Caco-2 (cell line): ENCODE measurements at regions not wholly inside any gene's neighbourhood (a gene's known extent, or its start where the extent isn't known, plus 50 kb on each side); places are given as distances from the start of the nearest gene placed in this dataset.

Experiments
- BruUV-seq: library from RNA; stranded (reverse); fragments of 400-500 nt; replicated peaks from 2 replicates; lab custom pipeline; 2021; lab: Mats Ljungman, UMichigan
- CTCF ChIA-PET: fragments of 300-600 bp; sonication (Branson Sonifier 250); formaldehyde crosslinking; loops from one replicate; lab custom pipeline; 2022; ENCODE audit warnings: antibody characterized with exemption; lab: Charles Lee
- POLR2A ChIA-PET: fragments of 300-600 bp; sonication (Branson Sonifier 250); formaldehyde crosslinking; loops from one replicate; lab custom pipeline; 2022; ENCODE audit warnings: antibody characterized with exemption; lab: Charles Lee
- DNase-seq, 2 experiments: peaks; one replicate each; pipeline versions ENCODE4 v3.0.0 to v3.0.0-alpha.2; 2020 to 2022
- H3K27me3 ChIP-seq: replicated peaks from 2 replicates; pipeline ENCODE4 v1.6.0; 2011; ENCODE audit warnings: low read length; ENCODE audit not compliant: control insufficient read depth, insufficient read depth
- H3K36me3 ChIP-seq: 2 replicates; pipeline ENCODE4 v1.5.1; 2011; ENCODE audit warnings: low read length; ENCODE audit not compliant: control insufficient read depth, insufficient read depth
- H3K4me1 ChIP-seq: fragments of 250-450 bp; sonication (Bioruptor Pico); 2 replicates; pipeline ENCODE4 v1.5.1; 2020; ENCODE audit warnings: mild to moderate bottlenecking
- H3K4me3 ChIP-seq: 2 replicates; pipeline ENCODE4 v1.5.1; 2011; ENCODE audit warnings: low read depth, mild to moderate bottlenecking, control low read depth, low read length
- H3K9me3 ChIP-seq: fragments of 250-450 bp; sonication (Bioruptor Pico); 2 replicates; pipeline ENCODE4 v1.5.1; 2020; ENCODE audit warnings: mild to moderate bottlenecking, moderate library complexity
- H3K27ac Mint-ChIP-seq: one replicate; pipeline ENCODE4 v1.8.0; 2022; ENCODE audit warnings: mixed read lengths; ENCODE audit not compliant: unreplicated experiment
- H3K27me3 Mint-ChIP-seq: one replicate; pipeline ENCODE4 v1.8.0; 2022; ENCODE audit warnings: mixed read lengths; ENCODE audit not compliant: insufficient read depth, unreplicated experiment
- H3K36me3 Mint-ChIP-seq: one replicate; pipeline ENCODE4 v1.8.0; 2022; ENCODE audit warnings: mild to moderate bottlenecking, mixed read lengths; ENCODE audit not compliant: insufficient read depth, unreplicated experiment
- H3K4me1 Mint-ChIP-seq: one replicate; pipeline ENCODE4 v1.8.0; 2022; ENCODE audit warnings: low read depth, mixed read lengths; ENCODE audit not compliant: unreplicated experiment
- H3K4me3 Mint-ChIP-seq: one replicate; pipeline ENCODE4 v1.8.0; 2022; ENCODE audit warnings: mild to moderate bottlenecking, moderate library complexity, mixed read lengths; ENCODE audit not compliant: unreplicated experiment
- H3K9me3 Mint-ChIP-seq: one replicate; pipeline ENCODE4 v1.8.0; 2022; ENCODE audit warnings: mixed read lengths; ENCODE audit not compliant: unreplicated experiment
- CTCF ChIP-seq, 2 experiments: fragments of 200-600 bp in 1 of 2; IDR thresholded peaks; 1 replicate in 1 of 2; 2 replicates in 1 of 2; pipeline versions ENCODE4 v1.5.1 to v1.8.0; 2011 to 2022; ENCODE audit warnings: antibody characterized with exemption in 1 of 2, control low read depth in 1 of 2, inconsistent platforms in 1 of 2, low read depth in 1 of 2, low read length in 1 of 2, mild to moderate bottlenecking in 1 of 2, moderate library complexity in 1 of 2; ENCODE audit not compliant: insufficient read depth in 1 of 2, severe bottlenecking in 1 of 2, unreplicated experiment in 1 of 2
- intact Hi-C: fragments of 100-400 bp; cut with micrococcal nuclease; formaldehyde crosslinking; loops from one replicate; pipeline ENCODE4 v1.10.0; 2022; ENCODE audit not compliant: unreplicated experiment

DNA sequence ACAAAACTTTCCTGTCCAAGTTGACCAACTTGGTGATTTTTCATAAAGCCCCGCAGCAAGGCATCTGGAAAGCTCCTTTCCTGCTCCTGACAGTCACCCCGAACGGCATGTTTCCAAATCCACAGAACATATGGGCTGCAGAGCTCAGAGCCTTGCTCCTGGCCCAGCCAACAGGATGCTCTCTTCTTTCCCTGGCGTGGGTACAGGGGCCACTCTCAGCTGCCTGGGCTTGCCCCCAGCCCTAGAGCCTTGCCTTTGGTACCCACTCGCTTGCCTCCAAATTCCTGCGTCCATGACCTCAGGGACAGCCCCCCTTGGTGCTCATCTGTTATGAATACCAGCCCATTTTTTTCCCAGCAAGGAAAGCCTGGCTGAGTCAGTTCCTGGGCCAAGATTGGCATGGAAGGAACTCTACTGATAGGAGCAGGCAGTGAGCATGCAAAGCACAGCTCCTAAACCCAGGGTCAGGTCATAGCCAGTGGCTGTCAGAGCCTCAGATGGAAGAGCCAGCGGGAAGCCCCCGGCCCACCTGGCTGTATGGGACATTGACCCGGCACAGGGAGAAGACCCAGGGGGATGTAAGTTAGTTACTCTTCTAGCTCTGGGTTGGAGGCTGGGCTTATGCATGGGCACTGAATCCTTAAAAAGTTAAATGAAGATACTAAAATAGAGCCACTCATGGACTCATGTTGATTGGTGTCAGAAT is 105.3 kb upstream of the RTL1 start:
- ChIA-PET POLR2A (no interaction called here), CTCF (no interaction called here)
- Mint-ChIP-seq H3K27ac (no peak overlapping the region), H3K4me3 (no peak overlapping the region), H3K27me3 (peaks cover 18% of the 10 kb centered on the region), H3K9me3 (no peaks in the 10 kb centered on the region), H3K36me3 (no peaks in the 10 kb centered on the region), H3K4me1 (no peaks in the 10 kb centered on the region)
- no peak for DNase-seq
- BruUV-seq = no TSS peak
- Histone ChIP-seq H3K27me3 (no peaks in the 10 kb centered on the region), H3K4me1 (no peaks in the 10 kb centered on the region), H3K9me3 (no peaks in the 10 kb centered on the region), H3K4me3 (no peak overlapping the region), H3K36me3 (no peaks in the 10 kb centered on the region)
- intact Hi-C loops = no loop called here
- TF ChIP-seq CTCF (IDR thresholded peaks at IDR 0.05; ENCODE audit: insufficient read depth in 1 of 2, low read depth in 1 of 2, low read length in 1 of 2, severe bottlenecking in 1 of 2, unreplicated experiment in 1 of 2) = no peak

DNA sequence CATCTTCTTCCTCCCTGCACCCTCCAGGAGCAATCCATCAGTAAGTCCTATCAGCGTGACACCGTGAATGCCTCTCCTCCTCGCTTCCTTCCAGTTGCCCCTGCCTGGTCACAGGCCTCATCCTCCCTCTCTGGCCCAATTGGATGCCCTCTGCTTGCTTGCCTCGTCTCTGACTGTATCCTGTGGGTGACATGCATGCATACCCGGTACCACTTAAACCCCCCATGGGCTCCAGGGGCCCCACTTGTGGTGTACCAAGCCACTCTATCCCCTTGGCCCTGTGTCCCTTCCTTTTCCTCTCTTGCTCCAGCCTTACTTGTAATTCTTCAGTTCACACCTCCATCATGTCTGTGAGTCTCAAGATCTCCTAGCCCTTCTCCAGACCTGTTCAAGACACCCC is 106.0 kb upstream of the RTL1 start:
- ChIA-PET POLR2A (no interaction called here), CTCF (no interaction called here)
- Histone ChIP-seq H3K9me3 (no peaks in the 10 kb centered on the region), H3K36me3 (no peaks in the 10 kb centered on the region), H3K27me3 (no peaks in the 10 kb centered on the region), H3K4me1 (no peaks in the 10 kb centered on the region), H3K4me3 (no peak overlapping the region)
- no TSS peak for BruUV-seq
- DNase-seq = no peak
- H3K27ac Mint-ChIP-seq = no peak overlapping the region
- H3K4me1 Mint-ChIP-seq = no peaks in the 10 kb centered on the region
- TF ChIP-seq CTCF (IDR thresholded peaks at IDR 0.05; ENCODE audit: insufficient read depth in 1 of 2, low read depth in 1 of 2, low read length in 1 of 2, severe bottlenecking in 1 of 2, unreplicated experiment in 1 of 2) = no peak
- no peak overlapping the region for H3K4me3 Mint-ChIP-seq
- intact Hi-C loops = no loop called here
- H3K36me3 Mint-ChIP-seq = no peaks in the 10 kb centered on the region
- H3K9me3 Mint-ChIP-seq = no peaks in the 10 kb centered on the region
- peaks cover 13% of the 10 kb centered on the region for H3K27me3 Mint-ChIP-seq

- POLR2A ChIA-PET = no interaction called here
- H3K4me3 Mint-ChIP-seq = no peak overlapping the region
- no TSS peak for BruUV-seq
These were observed 106.8 kb upstream of the RTL1 start for GRCh38 chr14:101010293-101010692.

More at GRCh38 chr14:101010293-101010692, 106.8 kb upstream of the RTL1 start:
- no peak for TF ChIP-seq CTCF (IDR thresholded peaks at IDR 0.05; ENCODE audit: insufficient read depth in 1 of 2, low read depth in 1 of 2, low read length in 1 of 2, severe bottlenecking in 1 of 2, unreplicated experiment in 1 of 2)
- CTCF ChIA-PET = no interaction called here
- Histone ChIP-seq H3K4me1 (no peaks in the 10 kb centered on the region), H3K36me3 (no peaks in the 10 kb centered on the region), H3K4me3 (no peak overlapping the region), H3K27me3 (no peaks in the 10 kb centered on the region), H3K9me3 (no peaks in the 10 kb centered on the region)
- no peak overlapping the region for H3K27ac Mint-ChIP-seq
- no peaks in the 10 kb centered on the region for H3K9me3 Mint-ChIP-seq
- peaks cover 13% of the 10 kb centered on the region for H3K27me3 Mint-ChIP-seq
- no peak for DNase-seq
- H3K36me3 Mint-ChIP-seq = no peaks in the 10 kb centered on the region
- intact Hi-C loops = no loop called here
- H3K4me1 Mint-ChIP-seq = no peaks in the 10 kb centered on the region
